HepG2 (cell line): ENCODE measurements at regions not wholly inside any gene's neighbourhood (a gene's known extent, or its start where the extent isn't known, plus 50 kb on each side); places are given as distances from the start of the nearest gene placed in this dataset.

Source experiments
- ATAC-seq: fragments of 200-7000 bp; cut with Tn5 transposase; 3 replicates; pipeline ENCODE4 v1.9.1; 2020; ENCODE audit warnings: mild to moderate bottlenecking, moderate library complexity
- BruUV-seq: library from RNA; stranded (reverse); fragments of 400-500 nt; replicated peaks from 2 replicates; lab custom pipeline; 2021; lab: Mats Ljungman, UMichigan
- CTCF ChIA-PET: fragments of 300-600 bp; formaldehyde crosslinking; extraction: SDS; loops from one replicate; lab custom pipeline; 2021; ENCODE audit warnings: low total read pairs, inconsistent platforms, low intra/inter-chr PET ratio; lab: Yijun Ruan, JAX
- POLR2A ChIA-PET: fragments of 350-600 bp; sonication (Branson Sonifier 250); formaldehyde crosslinking; loops from one replicate; lab custom pipeline; 2020; ENCODE audit warnings: antibody characterized with exemption, inconsistent platforms; lab: Yijun Ruan, JAX
- DNase-seq: peaks from one replicate; pipeline ENCODE4 v3.0.0-alpha.2; 2015; ENCODE audit warnings: low spot score
- FAIRE-seq: peaks from 3 replicates; lab custom pipeline; 2011; peaks lifted over from hg19 to GRCh38; lab: Jason Lieb, UNC
- H2AFZ ChIP-seq: one replicate; pipeline ENCODE4 v1.6.1; 2011; ENCODE audit warnings: low read length, inconsistent platforms
- H3K27ac ChIP-seq: fragments of 300-600 bp; 3 replicates; pipeline ENCODE4 v1.8.0; 2011; ENCODE audit warnings: mixed run types, mild to moderate bottlenecking, mixed read lengths, low read length, inconsistent platforms; ENCODE audit not compliant: insufficient read depth; ENCODE audit errors: extremely low read length
- H3K27me3 ChIP-seq, 2 experiments: fragments of 200-600 bp in 1 of 2; 2 replicates in 1 of 2; 3 replicates in 1 of 2; pipeline versions ENCODE4 v1.6.0 to v1.8.0; 2011; ENCODE audit warnings: low read length in 2 of 2, mild to moderate bottlenecking in 2 of 2, moderate library complexity in 2 of 2, inconsistent platforms in 1 of 2; ENCODE audit not compliant: insufficient read depth in 2 of 2, control insufficient read depth in 1 of 2
- H3K36me3 ChIP-seq, 2 experiments: fragments of 200-600 bp in 1 of 2; replicated peaks in 1 of 2; 2 replicates in 1 of 2; 3 replicates in 1 of 2; pipeline versions ENCODE4 v1.5.1 to v1.8.0; 2011; ENCODE audit warnings: low read length in 2 of 2, inconsistent platforms in 1 of 2; ENCODE audit not compliant: insufficient read depth in 2 of 2, control insufficient read depth in 1 of 2
- H3K4me1 ChIP-seq: 2 replicates; pipeline ENCODE4 v1.5.1; 2012; ENCODE audit warnings: low read length, inconsistent platforms; ENCODE audit not compliant: insufficient read depth
- H3K4me2 ChIP-seq: 2 replicates; pipeline ENCODE4 v1.6.0; 2011; ENCODE audit warnings: low read depth, low read length, inconsistent platforms
- H3K4me3 ChIP-seq, 3 experiments: fragments of 200-600 bp in 1 of 3; sonication (generic), shearing (Covaris generic) in 1 of 3; replicated peaks in 1 of 3; 2 replicates each; pipeline ENCODE4 v1.5.1; 2011 to 2016; ENCODE audit warnings: low read length in 3 of 3, inconsistent platforms in 2 of 3, low read depth in 2 of 3, mild to moderate bottlenecking in 2 of 3, control low read depth in 1 of 3, mixed read lengths in 1 of 3; ENCODE audit not compliant: insufficient read depth in 1 of 3
- H3K79me2 ChIP-seq: one replicate; pipeline ENCODE4 v1.6.1; 2011; ENCODE audit warnings: low read length, inconsistent platforms; ENCODE audit not compliant: insufficient read depth
- H3K9ac ChIP-seq: 2 replicates; pipeline ENCODE4 v1.6.0; 2011; ENCODE audit warnings: mild to moderate bottlenecking, low read depth, low read length, inconsistent platforms; ENCODE audit not compliant: insufficient read depth
- H3K9me3 ChIP-seq: 2 replicates; pipeline ENCODE4 v1.5.1; 2012; ENCODE audit warnings: mild to moderate bottlenecking, low read length
- H4K20me1 ChIP-seq: 2 replicates; pipeline ENCODE4 v1.6.0; 2011; ENCODE audit warnings: inconsistent platforms, mild to moderate bottlenecking, low read length, moderate library complexity; ENCODE audit not compliant: insufficient read depth
- KLF9 ChIP-seq: IDR thresholded peaks from 2 replicates; pipeline ENCODE4 v1.6.1; 2016; ENCODE audit warnings: low read depth
- MAFF ChIP-seq: IDR thresholded peaks from 2 replicates; pipeline ENCODE4 v1.6.1; 2011; ENCODE audit warnings: low read depth, low read length, improper control_type of control experiment
- MAFK ChIP-seq, 2 experiments: IDR thresholded peaks in 1 of 2; conservative IDR thresholded peaks in 1 of 2; 2 replicates each; pipeline ENCODE4 v1.6.1; 2011; ENCODE audit warnings: improper control_type of control experiment in 2 of 2, low read length in 2 of 2
- MTA3 ChIP-seq: sonication (generic); formaldehyde crosslinking; IDR thresholded peaks from 2 replicates; pipeline ENCODE4 v1.4.0; 2020; ENCODE audit warnings: missing genetic modification reagents
- STAG1 ChIP-seq: sonication (generic); formaldehyde crosslinking; IDR thresholded peaks from 2 replicates; pipeline ENCODE4 v1.4.0; 2020; ENCODE audit warnings: missing genetic modification reagents
- ZNF562 ChIP-seq: sonication (generic); formaldehyde crosslinking; IDR thresholded peaks from 2 replicates; pipeline ENCODE4 v1.8.0; 2022; ENCODE audit warnings: missing genetic modification reagents, borderline replicate concordance
- ZSCAN21 ChIP-seq: sonication (generic); formaldehyde crosslinking; IDR thresholded peaks from 2 replicates; pipeline ENCODE4 v1.8.0; 2022; ENCODE audit warnings: mild to moderate bottlenecking, missing genetic modification reagents, moderate library complexity, borderline replicate concordance
- WGBS: methylation state at CpG from one replicate; pipeline ENCODE4 v1.1.6; 2017; ENCODE audit warnings: low lambda C conversion rate; 5-methylcytosine and 5-hydroxymethylcytosine counted together
- in situ Hi-C: cut with HindIII; loops from 2 replicates; pipeline ENCODE4 v1.10.0; 2017; ENCODE audit warnings: low pct_unique_long_range_greater_than_20kb; ENCODE audit not compliant: extremely low pct_ligation_motif_present
- intact Hi-C: fragments of 100-400 bp; cut with micrococcal nuclease; formaldehyde crosslinking; loops from one replicate; pipeline ENCODE4 v1.10.0; 2022; ENCODE audit not compliant: unreplicated experiment
- TF ChIP-seq, protein P1 (sequence below): IDR thresholded peaks from 2 replicates; pipeline ENCODE4 v1.6.1; 2016; ENCODE audit warnings: low read depth, missing genetic modification reagents, missing compliant biosample characterization

DNA sequence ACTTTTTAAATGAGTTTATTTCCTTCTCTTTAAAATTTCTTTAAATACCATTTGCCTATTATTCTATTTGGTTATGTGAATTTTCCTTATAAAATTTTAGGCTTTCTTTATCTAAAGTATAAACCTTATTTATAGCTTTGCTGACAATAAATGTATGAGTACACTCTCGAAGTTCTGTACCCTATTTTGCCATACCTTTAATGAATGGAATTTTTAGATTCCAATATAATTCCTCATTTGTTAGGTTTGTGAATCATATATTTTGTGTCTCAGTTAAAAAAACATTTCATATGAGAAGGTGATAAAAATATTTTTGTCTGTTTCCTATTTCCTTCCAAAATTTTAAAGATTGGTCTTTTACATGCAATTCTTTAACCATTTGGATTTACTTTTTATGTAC is 427.4 kb upstream of the SLC8A1 start (continued):
- TF ChIP-seq, protein P1, sequence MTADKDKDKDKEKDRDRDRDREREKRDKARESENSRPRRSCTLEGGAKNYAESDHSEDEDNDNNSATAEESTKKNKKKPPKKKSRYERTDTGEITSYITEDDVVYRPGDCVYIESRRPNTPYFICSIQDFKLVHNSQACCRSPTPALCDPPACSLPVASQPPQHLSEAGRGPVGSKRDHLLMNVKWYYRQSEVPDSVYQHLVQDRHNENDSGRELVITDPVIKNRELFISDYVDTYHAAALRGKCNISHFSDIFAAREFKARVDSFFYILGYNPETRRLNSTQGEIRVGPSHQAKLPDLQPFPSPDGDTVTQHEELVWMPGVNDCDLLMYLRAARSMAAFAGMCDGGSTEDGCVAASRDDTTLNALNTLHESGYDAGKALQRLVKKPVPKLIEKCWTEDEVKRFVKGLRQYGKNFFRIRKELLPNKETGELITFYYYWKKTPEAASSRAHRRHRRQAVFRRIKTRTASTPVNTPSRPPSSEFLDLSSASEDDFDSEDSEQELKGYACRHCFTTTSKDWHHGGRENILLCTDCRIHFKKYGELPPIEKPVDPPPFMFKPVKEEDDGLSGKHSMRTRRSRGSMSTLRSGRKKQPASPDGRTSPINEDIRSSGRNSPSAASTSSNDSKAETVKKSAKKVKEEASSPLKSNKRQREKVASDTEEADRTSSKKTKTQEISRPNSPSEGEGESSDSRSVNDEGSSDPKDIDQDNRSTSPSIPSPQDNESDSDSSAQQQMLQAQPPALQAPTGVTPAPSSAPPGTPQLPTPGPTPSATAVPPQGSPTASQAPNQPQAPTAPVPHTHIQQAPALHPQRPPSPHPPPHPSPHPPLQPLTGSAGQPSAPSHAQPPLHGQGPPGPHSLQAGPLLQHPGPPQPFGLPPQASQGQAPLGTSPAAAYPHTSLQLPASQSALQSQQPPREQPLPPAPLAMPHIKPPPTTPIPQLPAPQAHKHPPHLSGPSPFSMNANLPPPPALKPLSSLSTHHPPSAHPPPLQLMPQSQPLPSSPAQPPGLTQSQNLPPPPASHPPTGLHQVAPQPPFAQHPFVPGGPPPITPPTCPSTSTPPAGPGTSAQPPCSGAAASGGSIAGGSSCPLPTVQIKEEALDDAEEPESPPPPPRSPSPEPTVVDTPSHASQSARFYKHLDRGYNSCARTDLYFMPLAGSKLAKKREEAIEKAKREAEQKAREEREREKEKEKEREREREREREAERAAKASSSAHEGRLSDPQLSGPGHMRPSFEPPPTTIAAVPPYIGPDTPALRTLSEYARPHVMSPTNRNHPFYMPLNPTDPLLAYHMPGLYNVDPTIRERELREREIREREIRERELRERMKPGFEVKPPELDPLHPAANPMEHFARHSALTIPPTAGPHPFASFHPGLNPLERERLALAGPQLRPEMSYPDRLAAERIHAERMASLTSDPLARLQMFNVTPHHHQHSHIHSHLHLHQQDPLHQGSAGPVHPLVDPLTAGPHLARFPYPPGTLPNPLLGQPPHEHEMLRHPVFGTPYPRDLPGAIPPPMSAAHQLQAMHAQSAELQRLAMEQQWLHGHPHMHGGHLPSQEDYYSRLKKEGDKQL, result no peak
- TF ChIP-seq MAFF (no peak), ZSCAN21 (CRISPR knock-in tag) (no peak), KLF9 (CRISPR knock-in tag) (no peak), ZNF562 (CRISPR knock-in tag) (no peak), STAG1 (CRISPR knock-in tag) (no peak)

DNA sequence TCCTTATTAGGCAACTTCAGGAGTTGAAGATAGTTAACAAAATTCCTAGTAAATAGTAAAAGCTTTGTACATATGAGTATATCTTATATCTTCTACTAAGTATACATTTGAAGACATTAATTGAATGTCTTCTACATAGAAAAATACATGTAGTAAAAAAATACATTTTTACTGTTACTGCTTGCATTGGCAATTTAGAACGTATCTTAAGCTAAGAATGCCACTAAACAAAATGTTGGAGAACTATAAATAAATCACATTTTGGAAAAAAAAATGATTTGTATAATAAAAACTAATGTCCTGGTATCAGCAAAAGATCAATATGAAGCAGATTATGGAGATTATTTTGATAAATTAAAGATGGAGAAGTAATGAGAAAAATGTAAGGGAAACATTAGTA is 434.2 kb upstream of the SLC8A1 start:
- TF ChIP-seq MAFK (conservative IDR thresholded peaks at IDR 0.05 in 1 of 2, IDR thresholded peaks at IDR 0.05 in 1 of 2; ENCODE audit: low read length in 2 of 2) (peak; percentile 75 to 92), MAFF (peak; percentile 86), MTA3 (CRISPR knock-in tag) (no peak)
- Histone ChIP-seq H3K79me2 (no peaks in the 10 kb centered on the region), H3K9ac (no peak overlapping the region), H3K9me3 (no peaks in the 10 kb centered on the region), H3K27me3 (no peaks in the 10 kb centered on the region), H3K4me2 (no peak overlapping the region), H3K4me3 (no peak overlapping the region), H3K4me1 (no peaks in the 10 kb centered on the region), H3K36me3 (no peaks in the 10 kb centered on the region), H4K20me1 (no peaks in the 10 kb centered on the region), H2AFZ (no peak overlapping the region), H3K27ac (no peak overlapping the region)
- no TSS peak for BruUV-seq
- ChIA-PET POLR2A (no interaction called here), CTCF (no interaction called here)
- WGBS, result 16% methylated on average over 1 of the region's 1 CpG
- DNase-seq (no peak), FAIRE-seq (no peak), ATAC-seq (no peak)
- in situ Hi-C loops (no loop called here), intact Hi-C loops (no loop called here)
